ENCODE measurements at regions not wholly inside any gene's neighbourhood (a gene's known extent, or its start where the extent isn't known, plus 50 kb on each side); places are given as distances from the start of the nearest gene placed in this dataset.
"Not testable (repeated sequence)": the region's sequence is repeated elsewhere in the genome, so short reads cannot be mapped to it uniquely, and the experiment has no call there.

DNA sequence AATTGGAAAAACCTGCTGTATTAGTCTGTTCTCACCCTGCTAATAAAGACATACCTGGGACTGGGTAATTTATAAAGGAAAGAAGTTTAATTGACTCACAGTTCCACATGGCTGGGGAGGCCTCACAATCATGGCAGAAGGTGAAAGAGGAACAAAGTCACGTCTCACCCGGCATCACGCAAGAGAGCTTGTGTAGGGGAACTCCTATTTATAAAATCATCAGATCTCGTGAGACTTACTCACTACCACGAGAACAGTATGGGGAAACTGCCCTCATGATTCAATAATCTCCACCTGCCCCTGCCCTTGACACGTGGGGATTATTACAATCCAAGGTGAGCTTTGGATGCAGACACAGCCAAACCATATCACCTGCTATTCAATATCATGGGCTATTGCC, 799.1 kb upstream of the HTR2C start:
- TF ChIP-seq, protein P1, sequence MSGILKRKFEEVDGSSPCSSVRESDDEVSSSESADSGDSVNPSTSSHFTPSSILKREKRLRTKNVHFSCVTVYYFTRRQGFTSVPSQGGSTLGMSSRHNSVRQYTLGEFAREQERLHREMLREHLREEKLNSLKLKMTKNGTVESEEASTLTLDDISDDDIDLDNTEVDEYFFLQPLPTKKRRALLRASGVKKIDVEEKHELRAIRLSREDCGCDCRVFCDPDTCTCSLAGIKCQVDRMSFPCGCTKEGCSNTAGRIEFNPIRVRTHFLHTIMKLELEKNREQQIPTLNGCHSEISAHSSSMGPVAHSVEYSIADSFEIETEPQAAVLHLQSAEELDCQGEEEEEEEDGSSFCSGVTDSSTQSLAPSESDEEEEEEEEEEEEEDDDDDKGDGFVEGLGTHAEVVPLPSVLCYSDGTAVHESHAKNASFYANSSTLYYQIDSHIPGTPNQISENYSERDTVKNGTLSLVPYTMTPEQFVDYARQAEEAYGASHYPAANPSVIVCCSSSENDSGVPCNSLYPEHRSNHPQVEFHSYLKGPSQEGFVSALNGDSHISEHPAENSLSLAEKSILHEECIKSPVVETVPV (CRISPR knock-in tag; IDR thresholded peaks at IDR 0.05) = not testable (repeated sequence)
- TF ChIP-seq, protein P2, sequence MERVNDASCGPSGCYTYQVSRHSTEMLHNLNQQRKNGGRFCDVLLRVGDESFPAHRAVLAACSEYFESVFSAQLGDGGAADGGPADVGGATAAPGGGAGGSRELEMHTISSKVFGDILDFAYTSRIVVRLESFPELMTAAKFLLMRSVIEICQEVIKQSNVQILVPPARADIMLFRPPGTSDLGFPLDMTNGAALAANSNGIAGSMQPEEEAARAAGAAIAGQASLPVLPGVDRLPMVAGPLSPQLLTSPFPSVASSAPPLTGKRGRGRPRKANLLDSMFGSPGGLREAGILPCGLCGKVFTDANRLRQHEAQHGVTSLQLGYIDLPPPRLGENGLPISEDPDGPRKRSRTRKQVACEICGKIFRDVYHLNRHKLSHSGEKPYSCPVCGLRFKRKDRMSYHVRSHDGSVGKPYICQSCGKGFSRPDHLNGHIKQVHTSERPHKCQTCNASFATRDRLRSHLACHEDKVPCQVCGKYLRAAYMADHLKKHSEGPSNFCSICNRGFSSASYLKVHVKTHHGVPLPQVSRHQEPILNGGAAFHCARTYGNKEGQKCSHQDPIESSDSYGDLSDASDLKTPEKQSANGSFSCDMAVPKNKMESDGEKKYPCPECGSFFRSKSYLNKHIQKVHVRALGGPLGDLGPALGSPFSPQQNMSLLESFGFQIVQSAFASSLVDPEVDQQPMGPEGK (CRISPR knock-in tag; IDR thresholded peaks at IDR 0.05; ENCODE audit: borderline replicate concordance) = not testable (repeated sequence)
- TF ChIP-seq ZFP30 (CRISPR knock-in tag; IDR thresholded peaks at IDR 0.05); RARB (CRISPR knock-in tag; IDR thresholded peaks at IDR 0.05); ZFP3 (CRISPR knock-in tag; IDR thresholded peaks at IDR 0.05); GLIS3 (CRISPR knock-in tag; IDR thresholded peaks at IDR 0.05); ZNF8 (CRISPR knock-in tag; IDR thresholded peaks at IDR 0.05); TCF4 (CRISPR knock-in tag; IDR thresholded peaks at IDR 0.05; ENCODE audit: borderline replicate concordance); PPARA (CRISPR knock-in tag; IDR thresholded peaks at IDR 0.05; ENCODE audit: borderline replicate concordance); ESRRG (CRISPR knock-in tag; IDR thresholded peaks at IDR 0.05): not testable (repeated sequence)
- TF ChIP-seq, protein P3, sequence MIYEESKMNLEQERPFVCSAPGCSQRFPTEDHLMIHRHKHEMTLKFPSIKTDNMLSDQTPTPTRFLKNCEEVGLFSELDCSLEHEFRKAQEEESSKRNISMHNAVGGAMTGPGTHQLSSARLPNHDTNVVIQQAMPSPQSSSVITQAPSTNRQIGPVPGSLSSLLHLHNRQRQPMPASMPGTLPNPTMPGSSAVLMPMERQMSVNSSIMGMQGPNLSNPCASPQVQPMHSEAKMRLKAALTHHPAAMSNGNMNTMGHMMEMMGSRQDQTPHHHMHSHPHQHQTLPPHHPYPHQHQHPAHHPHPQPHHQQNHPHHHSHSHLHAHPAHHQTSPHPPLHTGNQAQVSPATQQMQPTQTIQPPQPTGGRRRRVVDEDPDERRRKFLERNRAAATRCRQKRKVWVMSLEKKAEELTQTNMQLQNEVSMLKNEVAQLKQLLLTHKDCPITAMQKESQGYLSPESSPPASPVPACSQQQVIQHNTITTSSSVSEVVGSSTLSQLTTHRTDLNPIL (CRISPR knock-in tag; IDR thresholded peaks at IDR 0.05; ENCODE audit: low read depth) = not testable (repeated sequence)
- TF ChIP-seq, protein P4, sequence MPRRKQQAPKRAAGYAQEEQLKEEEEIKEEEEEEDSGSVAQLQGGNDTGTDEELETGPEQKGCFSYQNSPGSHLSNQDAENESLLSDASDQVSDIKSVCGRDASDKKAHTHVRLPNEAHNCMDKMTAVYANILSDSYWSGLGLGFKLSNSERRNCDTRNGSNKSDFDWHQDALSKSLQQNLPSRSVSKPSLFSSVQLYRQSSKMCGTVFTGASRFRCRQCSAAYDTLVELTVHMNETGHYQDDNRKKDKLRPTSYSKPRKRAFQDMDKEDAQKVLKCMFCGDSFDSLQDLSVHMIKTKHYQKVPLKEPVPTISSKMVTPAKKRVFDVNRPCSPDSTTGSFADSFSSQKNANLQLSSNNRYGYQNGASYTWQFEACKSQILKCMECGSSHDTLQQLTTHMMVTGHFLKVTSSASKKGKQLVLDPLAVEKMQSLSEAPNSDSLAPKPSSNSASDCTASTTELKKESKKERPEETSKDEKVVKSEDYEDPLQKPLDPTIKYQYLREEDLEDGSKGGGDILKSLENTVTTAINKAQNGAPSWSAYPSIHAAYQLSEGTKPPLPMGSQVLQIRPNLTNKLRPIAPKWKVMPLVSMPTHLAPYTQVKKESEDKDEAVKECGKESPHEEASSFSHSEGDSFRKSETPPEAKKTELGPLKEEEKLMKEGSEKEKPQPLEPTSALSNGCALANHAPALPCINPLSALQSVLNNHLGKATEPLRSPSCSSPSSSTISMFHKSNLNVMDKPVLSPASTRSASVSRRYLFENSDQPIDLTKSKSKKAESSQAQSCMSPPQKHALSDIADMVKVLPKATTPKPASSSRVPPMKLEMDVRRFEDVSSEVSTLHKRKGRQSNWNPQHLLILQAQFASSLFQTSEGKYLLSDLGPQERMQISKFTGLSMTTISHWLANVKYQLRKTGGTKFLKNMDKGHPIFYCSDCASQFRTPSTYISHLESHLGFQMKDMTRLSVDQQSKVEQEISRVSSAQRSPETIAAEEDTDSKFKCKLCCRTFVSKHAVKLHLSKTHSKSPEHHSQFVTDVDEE (CRISPR knock-in tag; IDR thresholded peaks at IDR 0.05) = not testable (repeated sequence)
- TF ChIP-seq, protein P5, sequence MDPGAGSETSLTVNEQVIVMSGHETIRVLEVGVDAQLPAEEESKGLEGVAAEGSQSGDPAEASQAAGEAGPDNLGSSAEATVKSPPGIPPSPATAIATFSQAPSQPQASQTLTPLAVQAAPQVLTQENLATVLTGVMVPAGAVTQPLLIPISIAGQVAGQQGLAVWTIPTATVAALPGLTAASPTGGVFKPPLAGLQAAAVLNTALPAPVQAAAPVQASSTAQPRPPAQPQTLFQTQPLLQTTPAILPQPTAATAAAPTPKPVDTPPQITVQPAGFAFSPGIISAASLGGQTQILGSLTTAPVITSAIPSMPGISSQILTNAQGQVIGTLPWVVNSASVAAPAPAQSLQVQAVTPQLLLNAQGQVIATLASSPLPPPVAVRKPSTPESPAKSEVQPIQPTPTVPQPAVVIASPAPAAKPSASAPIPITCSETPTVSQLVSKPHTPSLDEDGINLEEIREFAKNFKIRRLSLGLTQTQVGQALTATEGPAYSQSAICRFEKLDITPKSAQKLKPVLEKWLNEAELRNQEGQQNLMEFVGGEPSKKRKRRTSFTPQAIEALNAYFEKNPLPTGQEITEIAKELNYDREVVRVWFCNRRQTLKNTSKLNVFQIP (CRISPR knock-in tag; IDR thresholded peaks at IDR 0.05; ENCODE audit: borderline replicate concordance, low read depth) = not testable (repeated sequence)

All from SK-N-SH treated with all-trans-retinoic acid at 6 μM for 48 hours (cell line).